ENCODE measurements at regions not wholly inside any gene's neighbourhood (a gene's known extent, or its start where the extent isn't known, plus 50 kb on each side); places are given as distances from the start of the nearest gene placed in this dataset.

- Mint-ChIP-seq H3K4me3 (no peak overlapping the region), H3K9me3 (peaks cover 0 to 5% (median 0%) of the 10 kb centered on the region in 7 donors), H3K36me3 (no peaks in the 10 kb centered on the region), H3K27me3 (peaks cover 0 to 6% (median 0%) of the 10 kb centered on the region in 3 donors), H3K27ac (no peak overlapping the region), H3K4me1 (no peaks in the 10 kb centered on the region)
- no peak for DNase-seq
- no peak for ATAC-seq (ENCODE audit: low read depth in 2 of 2)
These were observed 200.5 kb upstream of the CHAC2 start for GRCh38 chr2:53567073-53567472.

GRCh38 chr2:53562407-53562806 is 205.2 kb upstream of the CHAC2 start:
- H3K4me3 Mint-ChIP-seq: no peak overlapping the region
- peaks cover under 1 to 9% (median 5%) of the 10 kb centered on the region in 7 donors for H3K9me3 Mint-ChIP-seq
- no peak overlapping the region for H3K27ac Mint-ChIP-seq
- H3K4me1 Mint-ChIP-seq: no peaks in the 10 kb centered on the region
- H3K27me3 Mint-ChIP-seq: peaks cover 0 to 10% (median 0%) of the 10 kb centered on the region in 3 donors
- no peak for DNase-seq
- peaks cover under 1 to 3% of the 10 kb centered on the region in 2 donors for H3K36me3 Mint-ChIP-seq
- ATAC-seq (ENCODE audit: low read depth in 2 of 2): no peak

DNA sequence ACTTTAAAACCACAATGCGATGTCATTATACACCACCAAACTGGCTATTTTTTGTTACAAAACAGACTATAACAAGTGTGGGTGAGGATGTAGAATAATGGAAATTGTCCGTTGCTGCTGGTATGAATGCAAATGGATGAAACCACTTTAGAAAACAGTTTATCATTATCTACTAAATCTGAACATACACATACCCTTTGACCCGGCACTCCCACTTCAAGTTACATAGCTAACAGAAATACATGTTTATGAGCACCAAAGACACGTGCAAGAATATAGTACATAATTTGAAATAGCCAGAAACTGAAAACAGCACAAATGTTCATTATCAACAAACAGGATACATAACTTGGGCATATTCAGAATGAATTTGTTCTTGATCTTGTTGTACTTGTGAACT is 206.4 kb upstream of the CHAC2 start:
- H3K27me3 Mint-ChIP-seq: peaks cover 0 to 10% (median 0%) of the 10 kb centered on the region in 3 donors
- peaks cover 3 to 14% (median 8%) of the 10 kb centered on the region in 7 donors for H3K9me3 Mint-ChIP-seq
- H3K4me1 Mint-ChIP-seq: no peaks in the 10 kb centered on the region
- H3K27ac Mint-ChIP-seq: no peak overlapping the region
- DNase-seq (no peak), ATAC-seq (ENCODE audit: low read depth in 2 of 2) (no peak)
- H3K4me3 Mint-ChIP-seq: no peak overlapping the region
- H3K36me3 Mint-ChIP-seq: peaks cover 5 to 8% of the 10 kb centered on the region in 2 donors

- H3K36me3 Mint-ChIP-seq: peaks cover 5 to 8% of the 10 kb centered on the region in 2 donors
- no peaks in the 10 kb centered on the region for H3K4me1 Mint-ChIP-seq
- H3K27me3 Mint-ChIP-seq: peaks cover 0 to 10% (median 0%) of the 10 kb centered on the region in 3 donors
- ATAC-seq (ENCODE audit: low read depth in 2 of 2) (no peak), DNase-seq (no peak)
- peaks cover 3 to 22% (median 8%) of the 10 kb centered on the region in 7 donors for H3K9me3 Mint-ChIP-seq
- H3K4me3 Mint-ChIP-seq: no peak overlapping the region
- H3K27ac Mint-ChIP-seq: no peak overlapping the region
These were observed 208.2 kb upstream of the CHAC2 start for GRCh38 chr2:53559302-53559966.

- no peak for DNase-seq
- H3K4me3 Mint-ChIP-seq: no peak overlapping the region
- H3K27ac Mint-ChIP-seq: no peak overlapping the region
- peaks cover 3 to 26% (median 9%) of the 10 kb centered on the region in 7 donors for H3K9me3 Mint-ChIP-seq
- no peaks in the 10 kb centered on the region for H3K4me1 Mint-ChIP-seq
- H3K36me3 Mint-ChIP-seq: peaks cover 5 to 8% of the 10 kb centered on the region in 2 donors
- H3K27me3 Mint-ChIP-seq: peaks cover 0 to 10% (median 0%) of the 10 kb centered on the region in 3 donors
- ATAC-seq (ENCODE audit: low read depth in 2 of 2): no peak
These were observed 208.7 kb upstream of the CHAC2 start for GRCh38 chr2:53558867-53559266.

DNA sequence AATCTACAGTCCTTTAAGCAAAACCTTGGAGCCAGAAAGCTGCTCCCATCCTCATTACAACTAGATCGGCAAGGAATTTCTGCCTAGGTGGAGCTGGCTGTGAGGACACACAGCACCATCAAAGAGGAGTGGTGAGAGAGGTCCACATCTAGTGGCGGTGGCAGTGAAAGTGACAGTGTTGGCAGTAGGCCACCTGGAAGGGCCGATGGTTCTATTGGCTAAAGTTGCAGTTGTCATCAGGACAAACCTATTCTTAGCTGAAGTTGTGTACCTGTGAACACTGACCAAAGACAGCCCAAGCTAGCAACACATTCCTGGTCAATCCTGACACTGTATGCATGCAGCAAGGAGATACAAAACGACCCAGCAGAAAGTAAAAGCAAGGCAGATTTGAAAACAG is 218.1 kb upstream of the CHAC2 start:
- Mint-ChIP-seq H3K36me3 (no peaks in the 10 kb centered on the region), H3K4me1 (no peaks in the 10 kb centered on the region), H3K27ac (no peak overlapping the region), H3K9me3 (peaks cover 0 to 30% (median 22%) of the 10 kb centered on the region in 7 donors), H3K27me3 (peaks cover 0 to 6% (median 6%) of the 10 kb centered on the region in 3 donors), H3K4me3 (no peak overlapping the region)
- DNase-seq: no peak
- no peak for ATAC-seq (ENCODE audit: low read depth in 2 of 2)

DNA sequence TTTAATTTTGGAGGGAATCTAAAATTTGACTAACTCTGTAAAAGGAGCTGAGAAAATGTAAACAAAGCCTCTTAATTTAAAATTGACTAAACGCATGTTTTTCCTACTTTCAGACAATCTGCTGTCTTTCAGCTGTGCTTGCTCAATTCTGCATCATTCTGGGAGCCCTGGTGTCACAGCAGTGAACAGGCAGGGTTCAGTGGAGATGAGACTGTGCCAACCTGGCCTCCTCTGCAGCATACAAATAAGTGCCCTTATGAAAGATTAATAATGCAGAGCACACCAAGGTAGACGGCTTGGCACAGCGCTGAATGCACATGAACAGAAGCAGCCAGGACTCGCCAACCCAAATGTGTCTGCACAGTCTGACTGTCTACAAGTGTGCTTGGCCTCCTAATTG is 222.0 kb upstream of the CHAC2 start:
- DNase-seq: no peak
- no peak for ATAC-seq (ENCODE audit: low read depth in 2 of 2)
- peaks cover 0 to 6% (median 6%) of the 10 kb centered on the region in 3 donors for H3K27me3 Mint-ChIP-seq
- no peaks in the 10 kb centered on the region for H3K4me1 Mint-ChIP-seq
- H3K4me3 Mint-ChIP-seq: no peak overlapping the region
- H3K9me3 Mint-ChIP-seq: peaks cover 0 to 18% (median 3%) of the 10 kb centered on the region in 7 donors
- no peak overlapping the region for H3K27ac Mint-ChIP-seq
- H3K36me3 Mint-ChIP-seq: no peaks in the 10 kb centered on the region

- H3K9me3 Mint-ChIP-seq: peaks cover 0 to 22% (median 5%) of the 10 kb centered on the region in 7 donors
- DNase-seq (no peak), ATAC-seq (ENCODE audit: low read depth in 2 of 2) (no peak)
- H3K4me1 Mint-ChIP-seq: no peaks in the 10 kb centered on the region
- H3K27ac Mint-ChIP-seq: no peak overlapping the region
- no peaks in the 10 kb centered on the region for H3K36me3 Mint-ChIP-seq
- no peak overlapping the region for H3K4me3 Mint-ChIP-seq
- H3K27me3 Mint-ChIP-seq: peaks cover 0 to 6% (median 6%) of the 10 kb centered on the region in 3 donors
These were observed 222.6 kb upstream of the CHAC2 start for GRCh38 chr2:53544871-53545558.

GRCh38 chr2:53543083-53543482 is 224.5 kb upstream of the CHAC2 start:
- H3K9me3 Mint-ChIP-seq: peaks cover 0 to 22% (median 11%) of the 10 kb centered on the region in 7 donors
- no peak for ATAC-seq (ENCODE audit: low read depth in 2 of 2)
- H3K36me3 Mint-ChIP-seq: no peaks in the 10 kb centered on the region
- peaks cover 0 to 13% (median 6%) of the 10 kb centered on the region in 3 donors for H3K27me3 Mint-ChIP-seq
- no peak for DNase-seq
- no peaks in the 10 kb centered on the region for H3K4me1 Mint-ChIP-seq
- H3K4me3 Mint-ChIP-seq: no peak overlapping the region
- H3K27ac Mint-ChIP-seq: no peak overlapping the region

DNA sequence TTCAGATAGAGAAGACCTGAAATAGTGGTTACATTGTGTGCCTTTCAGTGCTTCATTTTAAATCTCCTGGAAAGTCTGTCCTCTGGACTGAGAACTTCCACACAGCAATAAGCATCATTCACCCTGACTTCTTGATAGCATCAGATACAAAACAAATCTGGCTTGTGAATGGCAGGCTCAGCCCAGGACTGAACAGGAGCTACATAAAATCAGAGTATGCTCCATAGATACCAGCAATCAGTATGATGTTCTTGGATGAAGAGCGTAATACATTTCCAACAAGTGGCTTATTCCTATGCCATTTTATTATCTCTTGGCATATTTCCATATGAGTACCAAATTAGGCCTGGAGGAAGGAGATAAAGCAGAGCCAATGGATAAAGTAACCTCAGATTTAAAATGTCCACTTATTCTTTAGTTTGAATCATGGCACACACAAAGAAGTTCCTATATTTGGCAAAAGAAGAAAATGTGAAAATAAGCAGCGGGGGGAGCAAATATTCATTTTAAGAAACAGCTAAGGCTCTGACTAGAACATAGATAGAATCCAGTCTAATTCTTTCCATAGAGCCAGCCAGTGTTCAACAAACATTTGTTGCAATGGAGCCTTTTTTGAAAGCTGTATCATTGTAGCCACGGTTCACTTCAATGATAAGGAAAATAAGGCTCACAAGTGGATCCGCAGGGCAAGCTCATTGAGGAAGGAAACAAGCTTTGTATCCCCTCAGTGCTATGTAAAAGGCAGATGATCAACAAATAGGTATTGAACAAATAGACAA is 230.8 kb upstream of the CHAC2 start:
- Mint-ChIP-seq H3K27me3 (peaks cover 0 to 12% (median 8%) of the 10 kb centered on the region in 3 donors), H3K4me1 (no peaks in the 10 kb centered on the region), H3K4me3 (no peak overlapping the region), H3K9me3 (peaks cover 4 to 28% (median 9%) of the 10 kb centered on the region in 7 donors), H3K27ac (no peak overlapping the region), H3K36me3 (no peaks in the 10 kb centered on the region)
- ATAC-seq (ENCODE audit: low read depth in 2 of 2) (no peak), DNase-seq (no peak)

GRCh38 chr2:53535234-53535840 is 232.3 kb upstream of the CHAC2 start:
- Mint-ChIP-seq H3K36me3 (no peaks in the 10 kb centered on the region), H3K27ac (no peak overlapping the region), H3K4me3 (no peak overlapping the region), H3K27me3 (peaks cover 0 to 12% (median 8%) of the 10 kb centered on the region in 3 donors), H3K4me1 (no peaks in the 10 kb centered on the region), H3K9me3 (peaks cover 4 to 22% (median 8%) of the 10 kb centered on the region in 7 donors)
- DNase-seq: no peak
- no peak for ATAC-seq (ENCODE audit: low read depth in 2 of 2)

DNA sequence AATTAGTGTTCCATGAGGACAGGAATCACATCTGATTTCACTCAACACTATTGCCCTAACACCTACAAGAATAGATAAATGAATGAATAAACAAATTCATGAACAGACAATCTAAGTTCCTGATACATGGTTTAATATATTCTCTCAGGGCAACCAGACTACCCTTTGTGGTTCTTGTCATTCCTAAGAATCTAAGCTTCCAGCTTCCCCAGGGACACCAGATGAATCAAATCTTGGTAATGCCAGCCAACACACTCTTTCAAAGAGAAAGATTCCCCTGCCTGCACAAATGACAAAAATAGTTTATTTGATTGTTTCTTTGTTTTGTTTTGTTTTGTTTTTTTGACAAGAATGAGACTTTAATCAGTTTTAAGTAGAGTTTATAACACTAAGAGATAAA is 237.5 kb upstream of the CHAC2 start:
- H3K9me3 Mint-ChIP-seq: peaks cover 3 to 47% (median 15%) of the 10 kb centered on the region in 7 donors
- H3K27me3 Mint-ChIP-seq: peaks cover 0 to 10% (median 0%) of the 10 kb centered on the region in 3 donors
- ATAC-seq (ENCODE audit: low read depth in 2 of 2) (no peak), DNase-seq (no peak)
- H3K4me3 Mint-ChIP-seq: no peak overlapping the region
- H3K27ac Mint-ChIP-seq: no peak overlapping the region
- no peaks in the 10 kb centered on the region for H3K36me3 Mint-ChIP-seq
- no peaks in the 10 kb centered on the region for H3K4me1 Mint-ChIP-seq

DNA sequence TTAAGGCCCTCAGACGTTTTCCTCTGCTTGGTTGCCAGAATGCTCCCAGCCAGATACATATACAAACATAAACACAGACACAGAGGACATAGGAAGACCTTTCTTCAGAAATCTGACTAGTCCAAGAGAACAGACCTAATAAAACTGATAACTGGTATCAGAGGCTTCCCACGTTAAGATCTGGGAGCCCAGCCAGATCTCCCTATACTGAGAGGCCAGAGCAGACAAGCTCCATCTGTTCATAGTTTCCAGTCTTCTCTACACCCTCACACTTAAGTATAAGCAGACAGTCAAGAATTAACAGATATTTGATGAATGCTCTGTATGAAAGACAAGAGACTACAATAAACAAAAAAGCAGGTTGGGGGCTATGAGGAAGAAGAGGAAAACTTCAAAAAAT is 240.5 kb upstream of the CHAC2 start:
- Mint-ChIP-seq H3K27me3 (peaks cover 0 to 5% (median 0%) of the 10 kb centered on the region in 3 donors), H3K4me3 (no peak overlapping the region), H3K4me1 (no peaks in the 10 kb centered on the region), H3K9me3 (peaks cover 3 to 39% (median 14%) of the 10 kb centered on the region in 7 donors), H3K36me3 (no peaks in the 10 kb centered on the region), H3K27ac (no peak overlapping the region)
- DNase-seq: no peak
- no peak for ATAC-seq (ENCODE audit: low read depth in 2 of 2)
